ENCODE measurements at regions not wholly inside any gene's neighbourhood (a gene's known extent, or its start where the extent isn't known, plus 50 kb on each side); places are given as distances from the start of the nearest gene placed in this dataset.

- Histone ChIP-seq H3K27me3 (no peaks in the 10 kb centered on the region), H3K4me3 (no peak overlapping the region), H3K4me1 (no peaks in the 10 kb centered on the region), H3K36me3 (no peaks in the 10 kb centered on the region), H3K9me3 (no peaks in the 10 kb centered on the region), H3K27ac (no peak overlapping the region)
- intact Hi-C loops (cut with DNase I), result no loop called here
- 75% methylated on average over 4 of the region's 4 CpGs for WGBS (ENCODE audit: insufficient coverage, low coverage, low lambda C conversion rate, missing lambda C conversion rate)
- no peak for ATAC-seq
- DNase-seq, result no peak
- no peak for TF ChIP-seq CTCF (IDR thresholded peaks at IDR 0.05)
- TF ChIP-seq POLR2A (IDR thresholded peaks at IDR 0.05), result no peak
Measured at GRCh38 chr3:178181784-178182183, 354.5 kb upstream of the KCNMB2 start.

- 67% methylated on average over 5 of the region's 5 CpGs for WGBS (ENCODE audit: insufficient coverage, low coverage, low lambda C conversion rate, missing lambda C conversion rate)
- Histone ChIP-seq H3K4me1 (no peaks in the 10 kb centered on the region), H3K36me3 (no peaks in the 10 kb centered on the region), H3K27me3 (no peaks in the 10 kb centered on the region), H3K4me3 (no peak overlapping the region), H3K9me3 (no peaks in the 10 kb centered on the region), H3K27ac (no peak overlapping the region)
- intact Hi-C loops (cut with DNase I), result no loop called here
- no peak for ATAC-seq
- no peak for TF ChIP-seq CTCF (IDR thresholded peaks at IDR 0.05)
- TF ChIP-seq POLR2A (IDR thresholded peaks at IDR 0.05), result no peak
- no peak for DNase-seq
Measured at GRCh38 chr3:178182337-178182779, 353.9 kb upstream of the KCNMB2 start.

- no peaks in the 10 kb centered on the region for H3K27me3 ChIP-seq
- intact Hi-C loops (cut with DNase I), result no loop called here
- no peak overlapping the region for H3K27ac ChIP-seq
- no peaks in the 10 kb centered on the region for H3K4me1 ChIP-seq
- no peaks in the 10 kb centered on the region for H3K9me3 ChIP-seq
- ATAC-seq (no peak), DNase-seq (no peak)
- no peaks in the 10 kb centered on the region for H3K36me3 ChIP-seq
- no peak overlapping the region for H3K4me3 ChIP-seq
- 82% methylated on average over 2 of the region's 2 CpGs for WGBS (ENCODE audit: insufficient coverage, low coverage, low lambda C conversion rate, missing lambda C conversion rate)
- no peak for TF ChIP-seq CTCF (IDR thresholded peaks at IDR 0.05)
- no peak for TF ChIP-seq POLR2A (IDR thresholded peaks at IDR 0.05)
Measured at GRCh38 chr3:178184833-178185232, 351.4 kb upstream of the KCNMB2 start.

GRCh38 chr3:178186666-178187065 is 349.6 kb upstream of the KCNMB2 start:
- Histone ChIP-seq H3K36me3 (no peaks in the 10 kb centered on the region), H3K27ac (no peak overlapping the region), H3K9me3 (no peaks in the 10 kb centered on the region), H3K27me3 (no peaks in the 10 kb centered on the region), H3K4me3 (no peak overlapping the region), H3K4me1 (no peaks in the 10 kb centered on the region)
- no peak for TF ChIP-seq CTCF (IDR thresholded peaks at IDR 0.05)
- no peak for TF ChIP-seq POLR2A (IDR thresholded peaks at IDR 0.05)
- DNase-seq (no peak), ATAC-seq (no peak)
- intact Hi-C loops (cut with DNase I), result no loop called here
- WGBS (ENCODE audit: insufficient coverage, low coverage, low lambda C conversion rate, missing lambda C conversion rate), result 81% methylated on average over 4 of the region's 4 CpGs

- H3K4me3 ChIP-seq, result no peak overlapping the region
- DNase-seq (no peak), ATAC-seq (no peak)
- 77% methylated on average over 3 of the region's 3 CpGs for whole genome bisulfite sequencing (ENCODE audit: insufficient coverage, low coverage, low lambda C conversion rate, missing lambda C conversion rate)
- H3K36me3 ChIP-seq, result no peaks in the 10 kb centered on the region
- intact Hi-C loops (cut with DNase I), result no loop called here
- no peaks in the 10 kb centered on the region for H3K9me3 ChIP-seq
- H3K27me3 ChIP-seq, result no peaks in the 10 kb centered on the region
- TF ChIP-seq CTCF (IDR thresholded peaks at IDR 0.05), result no peak
- no peak overlapping the region for H3K27ac ChIP-seq
- no peaks in the 10 kb centered on the region for H3K4me1 ChIP-seq
Measured at GRCh38 chr3:178189854-178190253, 346.4 kb upstream of the KCNMB2 start.
